ENCODE measurements at regions not wholly inside any gene's neighbourhood (a gene's known extent, or its start where the extent isn't known, plus 50 kb on each side); places are given as distances from the start of the nearest gene placed in this dataset.

GRCh38 chr20:1718604-1719384 lies 61.2 kb upstream of the SIRPG start:
- Histone ChIP-seq H3K27me3 (replicated peaks; ENCODE audit: control insufficient read depth, insufficient read depth, low read length) (no peaks in the 10 kb centered on the region), H3K9me3 (ENCODE audit: control insufficient read depth, low read length) (no peaks in the 10 kb centered on the region), H3K4me3 (ENCODE audit: low read length) (no peak overlapping the region), H3K4me1 (ENCODE audit: control insufficient read depth, insufficient read depth, low read length) (peaks cover 10% of the 10 kb centered on the region), H3K36me3 (ENCODE audit: control insufficient read depth, insufficient read depth, low read length, severe bottlenecking) (no peaks in the 10 kb centered on the region), H3K9ac (ENCODE audit: low read length) (no peak overlapping the region)
- DNase-seq (ENCODE audit: low read depth) = peak; percentile 17

- DNase-seq (ENCODE audit: low read depth) = no peak
- H3K4me1 ChIP-seq (ENCODE audit: control insufficient read depth, insufficient read depth, low read length) = no peaks in the 10 kb centered on the region
- H3K9ac ChIP-seq (ENCODE audit: low read length) = no peak overlapping the region
- H3K36me3 ChIP-seq (ENCODE audit: control insufficient read depth, insufficient read depth, low read length, severe bottlenecking) = no peaks in the 10 kb centered on the region
- H3K4me3 ChIP-seq (ENCODE audit: low read length) = no peak overlapping the region
- H3K9me3 ChIP-seq (ENCODE audit: control insufficient read depth, low read length) = peaks cover 14% of the 10 kb centered on the region
- peaks cover 7% of the 10 kb centered on the region for H3K27me3 ChIP-seq (replicated peaks; ENCODE audit: control insufficient read depth, insufficient read depth, low read length)
These were observed 55.4 kb upstream of the SIRPG start for GRCh38 chr20:1712634-1713624.

GRCh38 chr20:1711826-1712601 lies 54.4 kb upstream of the SIRPG start:
- Histone ChIP-seq H3K9ac (ENCODE audit: low read length) (no peak overlapping the region), H3K9me3 (ENCODE audit: control insufficient read depth, low read length) (peaks cover 14% of the 10 kb centered on the region), H3K27me3 (replicated peaks; ENCODE audit: control insufficient read depth, insufficient read depth, low read length) (peaks cover 8% of the 10 kb centered on the region), H3K36me3 (ENCODE audit: control insufficient read depth, insufficient read depth, low read length, severe bottlenecking) (no peaks in the 10 kb centered on the region), H3K4me3 (ENCODE audit: low read length) (no peak overlapping the region), H3K4me1 (ENCODE audit: control insufficient read depth, insufficient read depth, low read length) (no peaks in the 10 kb centered on the region)
- DNase-seq (ENCODE audit: low read depth) = no peak

- Histone ChIP-seq H3K9ac (ENCODE audit: low read length) (no peak overlapping the region), H3K4me1 (ENCODE audit: control insufficient read depth, insufficient read depth, low read length) (no peaks in the 10 kb centered on the region), H3K9me3 (ENCODE audit: control insufficient read depth, low read length) (peaks cover 14% of the 10 kb centered on the region), H3K36me3 (ENCODE audit: control insufficient read depth, insufficient read depth, low read length, severe bottlenecking) (no peaks in the 10 kb centered on the region), H3K27me3 (replicated peaks; ENCODE audit: control insufficient read depth, insufficient read depth, low read length) (peaks cover 8% of the 10 kb centered on the region), H3K4me3 (ENCODE audit: low read length) (no peak overlapping the region)
- DNase-seq (ENCODE audit: low read depth) = no peak
These were observed 53.7 kb upstream of the SIRPG start for GRCh38 chr20:1711266-1711665.

- peaks cover 8% of the 10 kb centered on the region for H3K27me3 ChIP-seq (replicated peaks; ENCODE audit: control insufficient read depth, insufficient read depth, low read length)
- H3K4me1 ChIP-seq (ENCODE audit: control insufficient read depth, insufficient read depth, low read length) = no peaks in the 10 kb centered on the region
- H3K36me3 ChIP-seq (ENCODE audit: control insufficient read depth, insufficient read depth, low read length, severe bottlenecking) = no peaks in the 10 kb centered on the region
- H3K4me3 ChIP-seq (ENCODE audit: low read length) = no peak overlapping the region
- DNase-seq (ENCODE audit: low read depth) = no peak
- peaks cover 14% of the 10 kb centered on the region for H3K9me3 ChIP-seq (ENCODE audit: control insufficient read depth, low read length)
- no peak overlapping the region for H3K9ac ChIP-seq (ENCODE audit: low read length)
These were observed 52.9 kb upstream of the SIRPG start for GRCh38 chr20:1710484-1710883.

- H3K9ac ChIP-seq (ENCODE audit: low read length) = no peak overlapping the region
- DNase-seq (ENCODE audit: low read depth) = no peak
- H3K4me3 ChIP-seq (ENCODE audit: low read length) = no peak overlapping the region
- H3K9me3 ChIP-seq (ENCODE audit: control insufficient read depth, low read length) = peaks cover 20% of the 10 kb centered on the region
- H3K4me1 ChIP-seq (ENCODE audit: control insufficient read depth, insufficient read depth, low read length) = no peaks in the 10 kb centered on the region
- peaks cover 8% of the 10 kb centered on the region for H3K27me3 ChIP-seq (replicated peaks; ENCODE audit: control insufficient read depth, insufficient read depth, low read length)
- H3K36me3 ChIP-seq (ENCODE audit: control insufficient read depth, insufficient read depth, low read length, severe bottlenecking) = no peaks in the 10 kb centered on the region
These were observed 50.2 kb upstream of the SIRPG start for GRCh38 chr20:1707588-1708449.

Data from adipocyte (in vitro differentiated cells).